ENCODE measurements at regions not wholly inside any gene's neighbourhood (a gene's known extent, or its start where the extent isn't known, plus 50 kb on each side); places are given as distances from the start of the nearest gene placed in this dataset.

DNA sequence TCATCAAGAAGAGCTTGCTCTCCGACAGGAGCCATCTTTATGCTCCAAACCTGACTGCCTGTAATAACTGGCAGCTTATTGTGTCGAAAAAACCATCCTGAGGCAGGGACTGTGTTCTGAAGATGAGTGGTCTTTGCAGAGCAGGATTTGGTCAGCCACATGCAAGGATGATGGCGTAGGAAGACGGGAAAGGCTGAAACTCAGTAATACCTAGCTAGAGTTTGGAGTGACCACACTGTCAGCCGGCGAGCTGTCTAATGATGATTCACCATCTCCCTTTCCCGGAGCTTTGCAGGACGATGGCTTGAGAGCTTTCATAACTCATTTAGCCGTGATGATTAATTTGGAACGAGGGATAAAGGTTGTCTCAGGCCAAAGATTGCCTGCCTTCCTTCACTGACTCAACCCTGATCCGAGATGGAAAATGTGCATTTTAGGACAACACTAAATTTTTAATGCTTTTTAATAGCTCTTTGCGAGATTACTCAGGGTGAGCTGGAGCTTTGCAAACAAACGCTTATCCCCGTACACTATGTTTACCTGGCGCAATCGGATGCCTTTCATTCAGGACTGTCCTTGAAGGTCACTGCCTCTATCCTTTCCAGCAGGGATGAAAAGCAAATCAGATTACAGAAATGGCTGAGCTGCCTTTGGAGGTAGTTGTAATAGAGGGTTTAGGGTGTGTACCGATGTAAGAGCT is 288.5 kb downstream of the ASMT start:
- TF ChIP-seq, protein P1, sequence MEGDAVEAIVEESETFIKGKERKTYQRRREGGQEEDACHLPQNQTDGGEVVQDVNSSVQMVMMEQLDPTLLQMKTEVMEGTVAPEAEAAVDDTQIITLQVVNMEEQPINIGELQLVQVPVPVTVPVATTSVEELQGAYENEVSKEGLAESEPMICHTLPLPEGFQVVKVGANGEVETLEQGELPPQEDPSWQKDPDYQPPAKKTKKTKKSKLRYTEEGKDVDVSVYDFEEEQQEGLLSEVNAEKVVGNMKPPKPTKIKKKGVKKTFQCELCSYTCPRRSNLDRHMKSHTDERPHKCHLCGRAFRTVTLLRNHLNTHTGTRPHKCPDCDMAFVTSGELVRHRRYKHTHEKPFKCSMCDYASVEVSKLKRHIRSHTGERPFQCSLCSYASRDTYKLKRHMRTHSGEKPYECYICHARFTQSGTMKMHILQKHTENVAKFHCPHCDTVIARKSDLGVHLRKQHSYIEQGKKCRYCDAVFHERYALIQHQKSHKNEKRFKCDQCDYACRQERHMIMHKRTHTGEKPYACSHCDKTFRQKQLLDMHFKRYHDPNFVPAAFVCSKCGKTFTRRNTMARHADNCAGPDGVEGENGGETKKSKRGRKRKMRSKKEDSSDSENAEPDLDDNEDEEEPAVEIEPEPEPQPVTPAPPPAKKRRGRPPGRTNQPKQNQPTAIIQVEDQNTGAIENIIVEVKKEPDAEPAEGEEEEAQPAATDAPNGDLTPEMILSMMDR (conservative IDR thresholded peaks at IDR 0.05; ENCODE audit: low read length) = no peak
- TF ChIP-seq EZH2phosphoT487 (IDR thresholded peaks at IDR 0.05; ENCODE audit: borderline replicate concordance) = no peak

Measured in Loucy (cell line).